ENCODE measurements at regions not wholly inside any gene's neighbourhood (a gene's known extent, or its start where the extent isn't known, plus 50 kb on each side); places are given as distances from the start of the nearest gene placed in this dataset.
A peak's percentile ranks its signal among the peaks of the same experiment; 100 is the strongest.
"Not testable (repeated sequence)": the region's sequence is repeated elsewhere in the genome, so short reads cannot be mapped to it uniquely, and the experiment has no call there.

- no peak for DNase-seq
These were observed 813.0 kb downstream of the TRAM1L1 start for GRCh38 chr4:116272336-116272735.

GRCh38 chr4:116260931-116261330 is 824.4 kb downstream of the TRAM1L1 start:
- not testable (repeated sequence) for DNase-seq

- DNase-seq: no peak
These were observed 840.6 kb downstream of the TRAM1L1 start for GRCh38 chr4:116244771-116245170.

GRCh38 chr4:116243431-116243830 is 841.9 kb downstream of the TRAM1L1 start:
- DNase-seq: no peak

- no peak for DNase-seq
These were observed 851.4 kb downstream of the TRAM1L1 start for GRCh38 chr4:116233971-116234370.

GRCh38 chr4:116231999-116232398 is 853.4 kb downstream of the TRAM1L1 start:
- not testable (repeated sequence) for DNase-seq

- no peak for DNase-seq
These were observed 856.0 kb downstream of the TRAM1L1 start for GRCh38 chr4:116229420-116229819.

- no peak for DNase-seq
These were observed 862.2 kb downstream of the TRAM1L1 start for GRCh38 chr4:116223040-116223732.

GRCh38 chr4:116217781-116218180 is 867.6 kb downstream of the TRAM1L1 start:
- DNase-seq: no peak

- DNase-seq: no peak
These were observed 869.8 kb downstream of the TRAM1L1 start for GRCh38 chr4:116215622-116216021.

GRCh38 chr4:116202524-116202923 is 882.9 kb downstream of the TRAM1L1 start:
- no peak for DNase-seq

- DNase-seq: no peak
These were observed 888.0 kb downstream of the TRAM1L1 start for GRCh38 chr4:116197317-116197809.

- no peak for DNase-seq
These were observed 902.1 kb downstream of the TRAM1L1 start for GRCh38 chr4:116183241-116183640.

GRCh38 chr4:116180157-116180601 is 905.2 kb downstream of the TRAM1L1 start:
- peak; percentile 3 for DNase-seq

- DNase-seq: not testable (repeated sequence)
These were observed 934.0 kb downstream of the TRAM1L1 start for GRCh38 chr4:116151371-116151770.

- DNase-seq: no peak
These were observed 935.2 kb downstream of the TRAM1L1 start for GRCh38 chr4:116150152-116150551.

- DNase-seq: no peak
These were observed 942.2 kb downstream of the TRAM1L1 start for GRCh38 chr4:116143198-116143597.

- DNase-seq: no peak
These were observed 952.4 kb downstream of the TRAM1L1 start for GRCh38 chr4:116132946-116133345.

- DNase-seq: no peak
These were observed 958.6 kb downstream of the TRAM1L1 start for GRCh38 chr4:116126794-116127193.

GRCh38 chr4:116122124-116122523 is 963.3 kb downstream of the TRAM1L1 start:
- DNase-seq: no peak

- DNase-seq: no peak
These were observed 967.2 kb downstream of the TRAM1L1 start for GRCh38 chr4:116118221-116118620.

GRCh38 chr4:116112861-116113260 is 972.5 kb downstream of the TRAM1L1 start:
- DNase-seq: not testable (repeated sequence)

GRCh38 chr4:116110713-116111112 is 974.7 kb downstream of the TRAM1L1 start:
- no peak for DNase-seq

- DNase-seq: no peak
These were observed 976.8 kb downstream of the TRAM1L1 start for GRCh38 chr4:116108606-116109005.

- no peak for DNase-seq
These were observed 984.1 kb downstream of the TRAM1L1 start for GRCh38 chr4:116101321-116101720.

All from NCI-H1105 (cell line).